ENCODE measurements at regions not wholly inside any gene's neighbourhood (a gene's known extent, or its start where the extent isn't known, plus 50 kb on each side); places are given as distances from the start of the nearest gene placed in this dataset.

GRCh38 chr20:60637801-60638200 lies 614.3 kb upstream of the CDH4 start:
- no peak for TF ChIP-seq CTCF (IDR thresholded peaks at IDR 0.05)
- Histone ChIP-seq H3K27ac (no peak overlapping the region), H3K36me3 (ENCODE audit: insufficient read depth in 1 of 2, low read depth in 1 of 2) (no peaks in the 10 kb centered on the region), H3K4me1 (no peaks in the 10 kb centered on the region), H3K4me3 (no peak overlapping the region), H3K9me3 (no peaks in the 10 kb centered on the region), H3K27me3 (ENCODE audit: insufficient read depth in 3 of 3, low read length in 2 of 3) (no peaks in the 10 kb centered on the region)
- intact Hi-C loops (cut with DNase I) = no loop called here
- WGBS, 3 donors = 82 to 88% (median 85%) methylated on average over 6 of the region's 6 CpGs
- ATAC-seq (no peak), DNase-seq (no peak)

GRCh38 chr20:60638430-60639098 lies 613.5 kb upstream of the CDH4 start:
- intact Hi-C loops (cut with DNase I) = no loop called here
- Histone ChIP-seq H3K36me3 (ENCODE audit: insufficient read depth in 1 of 2, low read depth in 1 of 2) (no peaks in the 10 kb centered on the region), H3K27me3 (ENCODE audit: insufficient read depth in 3 of 3, low read length in 2 of 3) (no peaks in the 10 kb centered on the region), H3K4me1 (no peaks in the 10 kb centered on the region), H3K4me3 (no peak overlapping the region), H3K9me3 (no peaks in the 10 kb centered on the region), H3K27ac (no peak overlapping the region)
- TF ChIP-seq CTCF (IDR thresholded peaks at IDR 0.05) = no peak
- DNase-seq = no peak
- 65 to 89% (median 67%) methylated on average over 4 of the region's 4 CpGs for WGBS, 3 donors
- ATAC-seq = no peak

GRCh38 chr20:60641879-60642447 lies 610.1 kb upstream of the CDH4 start:
- no peak for TF ChIP-seq CTCF (IDR thresholded peaks at IDR 0.05)
- Histone ChIP-seq H3K27me3 (ENCODE audit: insufficient read depth in 3 of 3, low read length in 2 of 3) (no peaks in the 10 kb centered on the region), H3K4me1 (no peaks in the 10 kb centered on the region), H3K36me3 (ENCODE audit: insufficient read depth in 1 of 2, low read depth in 1 of 2) (no peaks in the 10 kb centered on the region), H3K4me3 (no peak overlapping the region), H3K27ac (no peak overlapping the region), H3K9me3 (no peaks in the 10 kb centered on the region)
- WGBS, 3 donors = 54 to 68% (median 55%) methylated on average over 8 of the region's 8 CpGs
- intact Hi-C loops (cut with DNase I) = no loop called here
- DNase-seq = no peak
- no peak for ATAC-seq

- TF ChIP-seq CTCF (IDR thresholded peaks at IDR 0.05) = no peak
- Histone ChIP-seq H3K27ac (no peak overlapping the region), H3K4me3 (no peak overlapping the region), H3K27me3 (ENCODE audit: insufficient read depth in 3 of 3, low read length in 2 of 3) (no peaks in the 10 kb centered on the region), H3K4me1 (no peaks in the 10 kb centered on the region), H3K9me3 (no peaks in the 10 kb centered on the region), H3K36me3 (ENCODE audit: insufficient read depth in 1 of 2, low read depth in 1 of 2) (no peaks in the 10 kb centered on the region)
- 22 to 38% (median 36%) methylated on average over 4 of the region's 4 CpGs for WGBS, 3 donors
- intact Hi-C loops (cut with DNase I) = no loop called here
- ATAC-seq (no peak), DNase-seq (no peak)
Measured at GRCh38 chr20:60642541-60642940, 609.5 kb upstream of the CDH4 start.

- WGBS, 3 donors = 71 to 72% (median 72%) methylated on average over 6 of the region's 6 CpGs
- DNase-seq (no peak), ATAC-seq (no peak)
- Histone ChIP-seq H3K9me3 (no peaks in the 10 kb centered on the region), H3K27me3 (ENCODE audit: insufficient read depth in 3 of 3, low read length in 2 of 3) (no peaks in the 10 kb centered on the region), H3K36me3 (ENCODE audit: insufficient read depth in 1 of 2, low read depth in 1 of 2) (no peaks in the 10 kb centered on the region), H3K27ac (no peak overlapping the region), H3K4me3 (no peak overlapping the region), H3K4me1 (no peaks in the 10 kb centered on the region)
- no peak for TF ChIP-seq CTCF (IDR thresholded peaks at IDR 0.05)
- intact Hi-C loops (cut with DNase I) = no loop called here
Measured at GRCh38 chr20:60648556-60648955, 603.5 kb upstream of the CDH4 start.
